ENCODE measurements at regions not wholly inside any gene's neighbourhood (a gene's known extent, or its start where the extent isn't known, plus 50 kb on each side); places are given as distances from the start of the nearest gene placed in this dataset.

- no peak overlapping the region for H3K4me3 ChIP-seq (ENCODE audit: low read depth, poor library complexity, severe bottlenecking)
- DNase-seq (ENCODE audit: low spot score in 2 of 2), result no peak
- intact Hi-C loops (cut with DNase I; ENCODE audit: low total_unique reads), result no loop called here
- TF ChIP-seq CTCF (IDR thresholded peaks at IDR 0.05) (no peak), POLR2A (IDR thresholded peaks at IDR 0.05) (no peak)
Measured at GRCh38 chr6:23456396-23456795, 669.6 kb upstream of the NRSN1 start.

- TF ChIP-seq POLR2A (IDR thresholded peaks at IDR 0.05) (no peak), CTCF (IDR thresholded peaks at IDR 0.05) (no peak)
- intact Hi-C loops (cut with DNase I; ENCODE audit: low total_unique reads), result no loop called here
- no peak overlapping the region for H3K4me3 ChIP-seq (ENCODE audit: low read depth, poor library complexity, severe bottlenecking)
- whole genome bisulfite sequencing, 2 donors, result 88% methylated on average over 2 of the region's 2 CpGs
- DNase-seq (ENCODE audit: low spot score in 2 of 2), result no peak
Measured at GRCh38 chr6:23457321-23457720, 668.7 kb upstream of the NRSN1 start.

- no peak for DNase-seq (ENCODE audit: low spot score in 2 of 2)
- WGBS, 2 donors, result 38 to 49% methylated on average over 1 of the region's 1 CpG
- intact Hi-C loops (cut with DNase I; ENCODE audit: low total_unique reads), result no loop called here
- no peak for TF ChIP-seq CTCF (IDR thresholded peaks at IDR 0.05)
- H3K4me3 ChIP-seq (ENCODE audit: low read depth, poor library complexity, severe bottlenecking), result no peak overlapping the region
Measured at GRCh38 chr6:23465912-23466311, 660.1 kb upstream of the NRSN1 start.

GRCh38 chr6:23477586-23477985, 648.4 kb upstream of the NRSN1 start:
- DNase-seq (ENCODE audit: low spot score in 2 of 2), result no peak
- no peak overlapping the region for H3K4me3 ChIP-seq (ENCODE audit: low read depth, poor library complexity, severe bottlenecking)
- TF ChIP-seq CTCF (IDR thresholded peaks at IDR 0.05) (no peak), POLR2A (IDR thresholded peaks at IDR 0.05) (no peak)
- WGBS, 2 donors, result 88 to 94% methylated on average over 3 of the region's 3 CpGs
- intact Hi-C loops (cut with DNase I; ENCODE audit: low total_unique reads), result no loop called here

GRCh38 chr6:23478312-23478711, 647.7 kb upstream of the NRSN1 start:
- intact Hi-C loops (cut with DNase I; ENCODE audit: low total_unique reads), result no loop called here
- DNase-seq (ENCODE audit: low spot score in 2 of 2), result no peak
- no peak overlapping the region for H3K4me3 ChIP-seq (ENCODE audit: low read depth, poor library complexity, severe bottlenecking)
- TF ChIP-seq CTCF (IDR thresholded peaks at IDR 0.05) (no peak), POLR2A (IDR thresholded peaks at IDR 0.05) (no peak)
- 77 to 79% methylated on average over 2 of the region's 2 CpGs for WGBS, 2 donors

- DNase-seq (ENCODE audit: low spot score in 2 of 2), result no peak
- intact Hi-C loops (cut with DNase I; ENCODE audit: low total_unique reads), result no loop called here
- no peak overlapping the region for H3K4me3 ChIP-seq (ENCODE audit: low read depth, poor library complexity, severe bottlenecking)
- no peak for TF ChIP-seq POLR2A (IDR thresholded peaks at IDR 0.05)
- TF ChIP-seq CTCF (IDR thresholded peaks at IDR 0.05), result no peak
Measured at GRCh38 chr6:23483896-23484295, 642.1 kb upstream of the NRSN1 start.
